NB4 (cell line): ENCODE measurements at regions not wholly inside any gene's neighbourhood (a gene's known extent, or its start where the extent isn't known, plus 50 kb on each side); places are given as distances from the start of the nearest gene placed in this dataset.

Source experiments
- POLR2A ChIP-seq: IDR thresholded peaks from 2 replicates; pipeline ENCODE4 v1.6.1; 2011; ENCODE audit warnings: mild to moderate bottlenecking; ENCODE audit not compliant: insufficient read length; ENCODE audit errors: extremely low read depth
- TF ChIP-seq, protein P1 (sequence below): IDR thresholded peaks from one replicate; pipeline ENCODE4 v1.5.1; 2012; ENCODE audit warnings: low read depth, low read length
- TF ChIP-seq, protein P2 (sequence below): IDR thresholded peaks from 2 replicates; pipeline ENCODE4 v1.6.1; 2011; ENCODE audit warnings: low read depth, low read length

GRCh38 chr12:84435682-84436081 is 476.9 kb downstream of the SLC6A15 start:
- TF ChIP-seq, protein P1, sequence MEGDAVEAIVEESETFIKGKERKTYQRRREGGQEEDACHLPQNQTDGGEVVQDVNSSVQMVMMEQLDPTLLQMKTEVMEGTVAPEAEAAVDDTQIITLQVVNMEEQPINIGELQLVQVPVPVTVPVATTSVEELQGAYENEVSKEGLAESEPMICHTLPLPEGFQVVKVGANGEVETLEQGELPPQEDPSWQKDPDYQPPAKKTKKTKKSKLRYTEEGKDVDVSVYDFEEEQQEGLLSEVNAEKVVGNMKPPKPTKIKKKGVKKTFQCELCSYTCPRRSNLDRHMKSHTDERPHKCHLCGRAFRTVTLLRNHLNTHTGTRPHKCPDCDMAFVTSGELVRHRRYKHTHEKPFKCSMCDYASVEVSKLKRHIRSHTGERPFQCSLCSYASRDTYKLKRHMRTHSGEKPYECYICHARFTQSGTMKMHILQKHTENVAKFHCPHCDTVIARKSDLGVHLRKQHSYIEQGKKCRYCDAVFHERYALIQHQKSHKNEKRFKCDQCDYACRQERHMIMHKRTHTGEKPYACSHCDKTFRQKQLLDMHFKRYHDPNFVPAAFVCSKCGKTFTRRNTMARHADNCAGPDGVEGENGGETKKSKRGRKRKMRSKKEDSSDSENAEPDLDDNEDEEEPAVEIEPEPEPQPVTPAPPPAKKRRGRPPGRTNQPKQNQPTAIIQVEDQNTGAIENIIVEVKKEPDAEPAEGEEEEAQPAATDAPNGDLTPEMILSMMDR: no peak
- no peak for TF ChIP-seq POLR2A
- TF ChIP-seq, protein P2, sequence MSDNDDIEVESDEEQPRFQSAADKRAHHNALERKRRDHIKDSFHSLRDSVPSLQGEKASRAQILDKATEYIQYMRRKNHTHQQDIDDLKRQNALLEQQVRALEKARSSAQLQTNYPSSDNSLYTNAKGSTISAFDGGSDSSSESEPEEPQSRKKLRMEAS: no peak
